Liver (tissue), 8 donors: ENCODE measurements at regions not wholly inside any gene's neighbourhood (a gene's known extent, or its start where the extent isn't known, plus 50 kb on each side); places are given as distances from the start of the nearest gene placed in this dataset.

ENCODE experiments used
- DNase-seq: peaks from one replicate; pipeline ENCODE4 v3.0.0-alpha.2; 2017; ENCODE audit warnings: low spot score
- H3K27ac ChIP-seq, 2 donors: one replicate each; pipeline ENCODE4 v1.7.0; 2013; ENCODE audit warnings: inconsistent platforms in 2 of 2, low read length in 2 of 2, control low read depth in 1 of 2, low read depth in 1 of 2, mild to moderate bottlenecking in 1 of 2
- H3K27me3 ChIP-seq, 4 donors: one replicate each; pipeline versions ENCODE4 v1.6.1 to v1.7.0; 2013; ENCODE audit warnings: low read length in 3 of 4, inconsistent platforms in 1 of 4, mild to moderate bottlenecking in 1 of 4, moderate library complexity in 1 of 4; ENCODE audit not compliant: control insufficient read depth in 4 of 4, insufficient read depth in 4 of 4
- H3K36me3 ChIP-seq, 4 donors: one replicate each; pipeline versions ENCODE4 v1.6.1 to v1.7.0; 2013; ENCODE audit warnings: low read length in 3 of 4, mild to moderate bottlenecking in 3 of 4, low read depth in 1 of 4, moderate library complexity in 1 of 4; ENCODE audit not compliant: control insufficient read depth in 4 of 4, insufficient read depth in 3 of 4
- H3K4me1 ChIP-seq, 4 donors: one replicate each; pipeline versions ENCODE4 v1.6.1 to v1.7.0; 2013; ENCODE audit warnings: low read length in 3 of 4, mild to moderate bottlenecking in 3 of 4, moderate library complexity in 1 of 4; ENCODE audit not compliant: control insufficient read depth in 4 of 4, insufficient read depth in 4 of 4
- H3K4me3 ChIP-seq, 3 donors: one replicate each; pipeline versions ENCODE4 v1.6.1 to v1.7.0; 2013; ENCODE audit warnings: low read length in 3 of 3, control low read depth in 1 of 3, low read depth in 1 of 3, mild to moderate bottlenecking in 1 of 3
- H3K9ac ChIP-seq, 2 donors: one replicate each; pipeline ENCODE4 v1.7.0; 2013; ENCODE audit warnings: low read length in 2 of 2, mild to moderate bottlenecking in 2 of 2, moderate library complexity in 2 of 2, control low read depth in 1 of 2, low read depth in 1 of 2
- H3K9me3 ChIP-seq, 4 donors: one replicate each; pipeline versions ENCODE4 v1.6.1 to v1.7.0; 2013; ENCODE audit warnings: low read length in 3 of 4; ENCODE audit not compliant: control insufficient read depth in 4 of 4
- EGR1 ChIP-seq, 2 donors: IDR thresholded peaks; 2 replicates each; pipeline ENCODE4 v1.6.1; 2016 to 2018; ENCODE audit warnings: antibody characterized with exemption in 2 of 2, low read depth in 2 of 2
- FOXA1 ChIP-seq: IDR thresholded peaks from 2 replicates; pipeline ENCODE4 v1.6.1; 2016; ENCODE audit warnings: antibody characterized with exemption
- FOXA2 ChIP-seq: IDR thresholded peaks from 2 replicates; pipeline ENCODE4 v1.6.1; 2016; ENCODE audit warnings: antibody characterized with exemption
- GABPA ChIP-seq, 2 donors: IDR thresholded peaks in 1 of 2; conservative IDR thresholded peaks in 1 of 2; 2 replicates each; pipeline ENCODE4 v1.6.1; 2016; ENCODE audit warnings: antibody characterized with exemption in 2 of 2, mild to moderate bottlenecking in 1 of 2, moderate library complexity in 1 of 2
- HNF4G ChIP-seq: IDR thresholded peaks from 2 replicates; pipeline ENCODE4 v1.6.1; 2016; ENCODE audit warnings: antibody characterized with exemption
- JUND ChIP-seq, 2 donors: IDR thresholded peaks; 2 replicates each; pipeline ENCODE4 v1.6.1; 2016; ENCODE audit warnings: antibody characterized with exemption in 2 of 2
- NR2F2 ChIP-seq: IDR thresholded peaks from 2 replicates; pipeline ENCODE4 v1.6.1; 2016; ENCODE audit warnings: antibody characterized with exemption
- RAD21 ChIP-seq, 2 donors: IDR thresholded peaks; 2 replicates each; pipeline ENCODE4 v1.6.1; 2016; ENCODE audit warnings: antibody characterized with exemption in 2 of 2, mild to moderate bottlenecking in 2 of 2
- RXRA ChIP-seq, 2 donors: IDR thresholded peaks; 2 replicates each; pipeline ENCODE4 v1.6.1; 2017 to 2018; ENCODE audit warnings: antibody characterized with exemption in 2 of 2, mild to moderate bottlenecking in 1 of 2
- SP1 ChIP-seq: IDR thresholded peaks from 2 replicates; pipeline ENCODE4 v1.6.1; 2018; ENCODE audit warnings: antibody characterized with exemption, mild to moderate bottlenecking
- TAF1 ChIP-seq: conservative IDR thresholded peaks from 2 replicates; pipeline ENCODE4 v1.6.1; 2016; ENCODE audit warnings: antibody characterized with exemption, mild to moderate bottlenecking
- YY1 ChIP-seq: IDR thresholded peaks from 2 replicates; pipeline ENCODE4 v1.6.1; 2016; ENCODE audit warnings: antibody characterized with exemption, mild to moderate bottlenecking
- WGBS: extraction: QIAGEN DNeasy Blood & Tissue Kit; methylation state at CpG from one replicate; pipeline ENCODE4 v1.1.7; 2013; 5-methylcytosine and 5-hydroxymethylcytosine counted together
- TF ChIP-seq, protein P1 (sequence below): fragments of 150-350 bp; IDR thresholded peaks from 2 replicates; pipeline ENCODE4 v1.5.1; 2017; ENCODE audit warnings: improper control_type of control experiment, low read depth, low read length; ENCODE audit not compliant: missing input control
- TF ChIP-seq, protein P2 (sequence below): IDR thresholded peaks from 2 replicates; pipeline ENCODE4 v1.6.1; 2016; ENCODE audit warnings: antibody characterized with exemption, mild to moderate bottlenecking
- TF ChIP-seq, protein P3 (sequence below): IDR thresholded peaks from 2 replicates; pipeline ENCODE4 v1.6.1; 2016; ENCODE audit warnings: antibody characterized with exemption
- TF ChIP-seq, protein P4 (sequence below): IDR thresholded peaks from 2 replicates; pipeline ENCODE4 v1.6.1; 2016; ENCODE audit warnings: antibody characterized with exemption
- TF ChIP-seq, protein P5 (sequence below): IDR thresholded peaks from 2 replicates; pipeline ENCODE4 v1.6.1; 2016; ENCODE audit warnings: antibody characterized with exemption
- donor health status: healthy.
- donor health status: healthy.
- donor health status: healthy.
- donor health status: healthy.
- donor health status: healthy.

DNA sequence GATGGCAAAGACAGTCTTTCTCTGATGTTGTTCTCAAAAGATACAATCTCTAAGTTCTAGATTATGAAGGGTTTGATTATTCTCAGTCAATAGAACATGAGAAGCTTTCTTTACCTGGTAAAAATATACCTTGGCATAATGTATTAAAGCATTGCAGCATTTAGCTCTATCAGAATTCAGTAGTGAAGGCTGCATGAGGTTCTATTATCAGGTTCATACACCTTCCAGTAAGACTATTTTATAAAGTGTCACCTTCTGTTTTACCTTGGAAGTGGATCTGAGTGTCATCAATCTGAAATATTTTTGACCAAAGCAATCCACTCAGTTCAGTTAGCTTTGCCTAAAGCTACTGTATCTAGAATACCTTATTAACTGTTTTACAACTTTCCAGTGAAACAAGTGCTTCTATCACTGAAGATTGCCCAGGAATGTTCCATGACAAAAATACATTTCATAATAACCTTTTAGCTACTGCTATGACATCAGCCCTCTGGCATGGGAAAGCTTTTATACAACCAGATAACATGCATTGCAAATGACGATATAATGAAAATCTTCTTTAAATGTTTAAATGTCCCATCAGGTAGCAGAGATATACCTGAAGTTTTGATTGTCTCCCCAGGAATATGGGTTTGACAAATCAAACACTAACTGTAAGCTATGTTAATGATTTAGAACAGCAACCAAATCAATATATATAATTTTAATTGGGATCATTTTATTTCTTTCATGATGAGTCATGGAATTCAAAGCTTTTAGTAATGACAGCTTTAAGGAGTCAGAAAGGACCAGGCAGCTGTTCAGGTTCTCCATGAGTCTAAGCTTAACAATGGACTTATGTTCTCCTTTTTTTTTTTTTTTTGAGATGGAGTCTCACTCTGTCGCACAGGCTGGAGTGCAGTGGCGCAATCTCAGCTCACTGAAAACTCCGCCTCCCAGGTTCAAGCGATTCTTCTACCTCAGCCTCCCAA, 72.2 kb downstream of the UFM1 start:
- Histone ChIP-seq H3K4me1 (no peaks in the 10 kb centered on the region), H3K36me3 (no peaks in the 10 kb centered on the region), H3K27ac (no peak overlapping the region), H3K4me3 (no peak overlapping the region), H3K9ac (no peak overlapping the region), H3K9me3 (no peaks in the 10 kb centered on the region), H3K27me3 (no peaks in the 10 kb centered on the region)
- no peak for TF ChIP-seq HNF4G
- TF ChIP-seq, protein P1, sequence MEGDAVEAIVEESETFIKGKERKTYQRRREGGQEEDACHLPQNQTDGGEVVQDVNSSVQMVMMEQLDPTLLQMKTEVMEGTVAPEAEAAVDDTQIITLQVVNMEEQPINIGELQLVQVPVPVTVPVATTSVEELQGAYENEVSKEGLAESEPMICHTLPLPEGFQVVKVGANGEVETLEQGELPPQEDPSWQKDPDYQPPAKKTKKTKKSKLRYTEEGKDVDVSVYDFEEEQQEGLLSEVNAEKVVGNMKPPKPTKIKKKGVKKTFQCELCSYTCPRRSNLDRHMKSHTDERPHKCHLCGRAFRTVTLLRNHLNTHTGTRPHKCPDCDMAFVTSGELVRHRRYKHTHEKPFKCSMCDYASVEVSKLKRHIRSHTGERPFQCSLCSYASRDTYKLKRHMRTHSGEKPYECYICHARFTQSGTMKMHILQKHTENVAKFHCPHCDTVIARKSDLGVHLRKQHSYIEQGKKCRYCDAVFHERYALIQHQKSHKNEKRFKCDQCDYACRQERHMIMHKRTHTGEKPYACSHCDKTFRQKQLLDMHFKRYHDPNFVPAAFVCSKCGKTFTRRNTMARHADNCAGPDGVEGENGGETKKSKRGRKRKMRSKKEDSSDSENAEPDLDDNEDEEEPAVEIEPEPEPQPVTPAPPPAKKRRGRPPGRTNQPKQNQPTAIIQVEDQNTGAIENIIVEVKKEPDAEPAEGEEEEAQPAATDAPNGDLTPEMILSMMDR, result no peak
- no peak for TF ChIP-seq SP1
- no peak for TF ChIP-seq FOXA2
- no peak for TF ChIP-seq JUND (IDR thresholded peaks at IDR 0.05)
- no peak for TF ChIP-seq RAD21 (IDR thresholded peaks at IDR 0.05)
- no peak for TF ChIP-seq FOXA1
- no peak for DNase-seq
- 87% methylated on average over 5 of the region's 5 CpGs for WGBS

DNA sequence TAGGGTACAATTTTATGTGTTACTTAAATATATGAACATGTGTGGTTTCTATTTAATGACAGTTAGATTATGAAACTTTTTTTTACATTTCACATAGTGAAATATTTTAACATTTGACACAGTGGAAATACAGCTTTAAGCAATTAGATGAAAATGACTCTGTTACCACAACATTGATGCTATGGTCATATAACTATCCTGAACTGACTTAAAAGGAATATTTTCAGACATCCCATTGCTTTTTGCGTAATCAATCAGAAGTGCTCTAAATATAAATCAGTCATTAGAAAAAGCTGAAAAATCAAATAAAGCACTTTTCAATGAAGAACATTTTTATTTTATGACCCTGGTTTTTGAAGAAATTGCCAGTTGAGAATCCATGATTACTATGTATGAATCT, 80.3 kb downstream of the UFM1 start:
- H3K4me1 ChIP-seq, result no peaks in the 10 kb centered on the region
- no peaks in the 10 kb centered on the region for H3K27me3 ChIP-seq
- TF ChIP-seq EGR1 (IDR thresholded peaks at IDR 0.05; ENCODE audit: low read depth in 2 of 2) (no peak), YY1 (no peak), JUND (IDR thresholded peaks at IDR 0.05) (no peak), RAD21 (IDR thresholded peaks at IDR 0.05) (no peak), NR2F2 (no peak), FOXA2 (no peak), GABPA (IDR thresholded peaks at IDR 0.05 in 1 of 2, conservative IDR thresholded peaks at IDR 0.05 in 1 of 2) (no peak), HNF4G (no peak), TAF1 (no peak), RXRA (IDR thresholded peaks at IDR 0.05) (no peak)
- TF ChIP-seq, protein P2, sequence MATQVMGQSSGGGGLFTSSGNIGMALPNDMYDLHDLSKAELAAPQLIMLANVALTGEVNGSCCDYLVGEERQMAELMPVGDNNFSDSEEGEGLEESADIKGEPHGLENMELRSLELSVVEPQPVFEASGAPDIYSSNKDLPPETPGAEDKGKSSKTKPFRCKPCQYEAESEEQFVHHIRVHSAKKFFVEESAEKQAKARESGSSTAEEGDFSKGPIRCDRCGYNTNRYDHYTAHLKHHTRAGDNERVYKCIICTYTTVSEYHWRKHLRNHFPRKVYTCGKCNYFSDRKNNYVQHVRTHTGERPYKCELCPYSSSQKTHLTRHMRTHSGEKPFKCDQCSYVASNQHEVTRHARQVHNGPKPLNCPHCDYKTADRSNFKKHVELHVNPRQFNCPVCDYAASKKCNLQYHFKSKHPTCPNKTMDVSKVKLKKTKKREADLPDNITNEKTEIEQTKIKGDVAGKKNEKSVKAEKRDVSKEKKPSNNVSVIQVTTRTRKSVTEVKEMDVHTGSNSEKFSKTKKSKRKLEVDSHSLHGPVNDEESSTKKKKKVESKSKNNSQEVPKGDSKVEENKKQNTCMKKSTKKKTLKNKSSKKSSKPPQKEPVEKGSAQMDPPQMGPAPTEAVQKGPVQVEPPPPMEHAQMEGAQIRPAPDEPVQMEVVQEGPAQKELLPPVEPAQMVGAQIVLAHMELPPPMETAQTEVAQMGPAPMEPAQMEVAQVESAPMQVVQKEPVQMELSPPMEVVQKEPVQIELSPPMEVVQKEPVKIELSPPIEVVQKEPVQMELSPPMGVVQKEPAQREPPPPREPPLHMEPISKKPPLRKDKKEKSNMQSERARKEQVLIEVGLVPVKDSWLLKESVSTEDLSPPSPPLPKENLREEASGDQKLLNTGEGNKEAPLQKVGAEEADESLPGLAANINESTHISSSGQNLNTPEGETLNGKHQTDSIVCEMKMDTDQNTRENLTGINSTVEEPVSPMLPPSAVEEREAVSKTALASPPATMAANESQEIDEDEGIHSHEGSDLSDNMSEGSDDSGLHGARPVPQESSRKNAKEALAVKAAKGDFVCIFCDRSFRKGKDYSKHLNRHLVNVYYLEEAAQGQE, result no peak
- TF ChIP-seq, protein P3, sequence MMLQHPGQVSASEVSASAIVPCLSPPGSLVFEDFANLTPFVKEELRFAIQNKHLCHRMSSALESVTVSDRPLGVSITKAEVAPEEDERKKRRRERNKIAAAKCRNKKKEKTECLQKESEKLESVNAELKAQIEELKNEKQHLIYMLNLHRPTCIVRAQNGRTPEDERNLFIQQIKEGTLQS, result no peak
- TF ChIP-seq, protein P4, sequence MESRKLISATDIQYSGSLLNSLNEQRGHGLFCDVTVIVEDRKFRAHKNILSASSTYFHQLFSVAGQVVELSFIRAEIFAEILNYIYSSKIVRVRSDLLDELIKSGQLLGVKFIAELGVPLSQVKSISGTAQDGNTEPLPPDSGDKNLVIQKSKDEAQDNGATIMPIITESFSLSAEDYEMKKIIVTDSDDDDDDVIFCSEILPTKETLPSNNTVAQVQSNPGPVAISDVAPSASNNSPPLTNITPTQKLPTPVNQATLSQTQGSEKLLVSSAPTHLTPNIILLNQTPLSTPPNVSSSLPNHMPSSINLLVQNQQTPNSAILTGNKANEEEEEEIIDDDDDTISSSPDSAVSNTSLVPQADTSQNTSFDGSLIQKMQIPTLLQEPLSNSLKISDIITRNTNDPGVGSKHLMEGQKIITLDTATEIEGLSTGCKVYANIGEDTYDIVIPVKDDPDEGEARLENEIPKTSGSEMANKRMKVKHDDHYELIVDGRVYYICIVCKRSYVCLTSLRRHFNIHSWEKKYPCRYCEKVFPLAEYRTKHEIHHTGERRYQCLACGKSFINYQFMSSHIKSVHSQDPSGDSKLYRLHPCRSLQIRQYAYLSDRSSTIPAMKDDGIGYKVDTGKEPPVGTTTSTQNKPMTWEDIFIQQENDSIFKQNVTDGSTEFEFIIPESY, result no peak
- TF ChIP-seq, protein P5, sequence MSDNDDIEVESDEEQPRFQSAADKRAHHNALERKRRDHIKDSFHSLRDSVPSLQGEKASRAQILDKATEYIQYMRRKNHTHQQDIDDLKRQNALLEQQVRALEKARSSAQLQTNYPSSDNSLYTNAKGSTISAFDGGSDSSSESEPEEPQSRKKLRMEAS, result no peak
- TF ChIP-seq, protein P1, result no peak
- H3K27ac ChIP-seq, result no peak overlapping the region
- H3K4me3 ChIP-seq, result no peak overlapping the region
- H3K9ac ChIP-seq, result no peak overlapping the region
- H3K9me3 ChIP-seq, result no peaks in the 10 kb centered on the region
- no peaks in the 10 kb centered on the region for H3K36me3 ChIP-seq
- WGBS, result 90% methylated on average over 1 of the region's 1 CpG
- DNase-seq, result no peak
